ENCODE measurements at regions not wholly inside any gene's neighbourhood (a gene's known extent, or its start where the extent isn't known, plus 50 kb on each side); places are given as distances from the start of the nearest gene placed in this dataset.

DNA sequence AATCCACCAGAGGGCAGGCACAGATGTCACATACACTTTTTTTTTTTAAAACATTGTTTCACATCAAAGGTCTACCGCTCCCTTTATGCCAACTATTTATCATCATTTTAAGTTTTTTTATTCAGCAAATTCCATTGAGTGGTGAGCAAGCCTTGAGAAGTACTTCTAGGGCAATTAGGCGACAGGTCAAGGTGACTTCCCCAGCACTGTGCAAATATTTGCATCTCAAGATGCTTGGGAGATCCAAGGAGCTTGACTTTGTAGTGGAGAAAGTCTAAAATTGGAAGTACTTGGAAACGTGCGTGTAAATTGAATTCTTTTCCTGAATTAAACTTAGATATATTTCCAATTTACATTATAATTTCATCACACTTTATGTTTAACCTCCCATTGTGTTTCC is 211.1 kb downstream of the ICE1 start:
- Mint-ChIP-seq H3K4me3 (no peak overlapping the region), H3K9me3 (peaks cover 0 to 2% of the 10 kb centered on the region in 2 donors), H3K4me1 (no peaks in the 10 kb centered on the region), H3K27ac (no peak overlapping the region), H3K36me3 (no peaks in the 10 kb centered on the region), H3K27me3 (ENCODE audit: low read depth in 2 of 2) (peaks cover 0 to 7% of the 10 kb centered on the region in 2 donors)
- 95% methylated on average over 2 of the region's 4 CpGs for WGBS (ENCODE audit: insufficient coverage)
- no peaks in the 10 kb centered on the region for H3K27me3 ChIP-seq (ENCODE audit: control insufficient read depth, insufficient read depth, low read length)
- TF ChIP-seq, protein P1, sequence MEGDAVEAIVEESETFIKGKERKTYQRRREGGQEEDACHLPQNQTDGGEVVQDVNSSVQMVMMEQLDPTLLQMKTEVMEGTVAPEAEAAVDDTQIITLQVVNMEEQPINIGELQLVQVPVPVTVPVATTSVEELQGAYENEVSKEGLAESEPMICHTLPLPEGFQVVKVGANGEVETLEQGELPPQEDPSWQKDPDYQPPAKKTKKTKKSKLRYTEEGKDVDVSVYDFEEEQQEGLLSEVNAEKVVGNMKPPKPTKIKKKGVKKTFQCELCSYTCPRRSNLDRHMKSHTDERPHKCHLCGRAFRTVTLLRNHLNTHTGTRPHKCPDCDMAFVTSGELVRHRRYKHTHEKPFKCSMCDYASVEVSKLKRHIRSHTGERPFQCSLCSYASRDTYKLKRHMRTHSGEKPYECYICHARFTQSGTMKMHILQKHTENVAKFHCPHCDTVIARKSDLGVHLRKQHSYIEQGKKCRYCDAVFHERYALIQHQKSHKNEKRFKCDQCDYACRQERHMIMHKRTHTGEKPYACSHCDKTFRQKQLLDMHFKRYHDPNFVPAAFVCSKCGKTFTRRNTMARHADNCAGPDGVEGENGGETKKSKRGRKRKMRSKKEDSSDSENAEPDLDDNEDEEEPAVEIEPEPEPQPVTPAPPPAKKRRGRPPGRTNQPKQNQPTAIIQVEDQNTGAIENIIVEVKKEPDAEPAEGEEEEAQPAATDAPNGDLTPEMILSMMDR (IDR thresholded peaks at IDR 0.05), result no peak
- DNase-seq, result no peak
- intact Hi-C loops (cut with micrococcal nuclease), result no loop called here
- H3K4me1 ChIP-seq (ENCODE audit: control insufficient read depth, insufficient read depth, low read length), result no peaks in the 10 kb centered on the region
- H3K27ac ChIP-seq (ENCODE audit: low read length), result no peak overlapping the region
- H3K9me3 ChIP-seq (ENCODE audit: control insufficient read depth, insufficient read depth, low read length), result no peaks in the 10 kb centered on the region
- ATAC-seq, result no peak
- H3K36me3 ChIP-seq (ENCODE audit: control insufficient read depth, insufficient read depth, low read length), result no peaks in the 10 kb centered on the region
- no peak overlapping the region for H3K4me3 ChIP-seq (ENCODE audit: low read length)

- TF ChIP-seq, protein P1 (IDR thresholded peaks at IDR 0.05), result no peak
- H3K36me3 ChIP-seq (ENCODE audit: control insufficient read depth, insufficient read depth, low read length), result no peaks in the 10 kb centered on the region
- H3K36me3 Mint-ChIP-seq, result no peaks in the 10 kb centered on the region
- intact Hi-C loops (cut with micrococcal nuclease), result no loop called here
- H3K4me1 ChIP-seq (ENCODE audit: control insufficient read depth, insufficient read depth, low read length), result no peaks in the 10 kb centered on the region
- 84% methylated on average over 2 of the region's 2 CpGs for WGBS (ENCODE audit: insufficient coverage)
- DNase-seq (no peak), ATAC-seq (no peak)
- H3K9me3 Mint-ChIP-seq, result peaks cover 0 to 2% of the 10 kb centered on the region in 2 donors
- H3K4me1 Mint-ChIP-seq, result no peaks in the 10 kb centered on the region
- no peak overlapping the region for H3K4me3 Mint-ChIP-seq
- no peak overlapping the region for H3K27ac Mint-ChIP-seq
- no peaks in the 10 kb centered on the region for H3K27me3 ChIP-seq (ENCODE audit: control insufficient read depth, insufficient read depth, low read length)
- H3K27me3 Mint-ChIP-seq (ENCODE audit: low read depth in 2 of 2), result peaks cover 0 to 4% of the 10 kb centered on the region in 2 donors
- H3K4me3 ChIP-seq (ENCODE audit: low read length), result no peak overlapping the region
- no peak overlapping the region for H3K27ac ChIP-seq (ENCODE audit: low read length)
- no peaks in the 10 kb centered on the region for H3K9me3 ChIP-seq (ENCODE audit: control insufficient read depth, insufficient read depth, low read length)
These were observed 210.2 kb downstream of the ICE1 start for GRCh38 chr5:5632678-5633077.

- ATAC-seq (no peak), DNase-seq (no peak)
- Mint-ChIP-seq H3K27me3 (ENCODE audit: low read depth in 2 of 2) (peaks cover 0 to 4% of the 10 kb centered on the region in 2 donors), H3K4me3 (no peak overlapping the region), H3K4me1 (no peaks in the 10 kb centered on the region), H3K9me3 (peaks cover under 1 to 4% of the 10 kb centered on the region in 2 donors), H3K36me3 (no peaks in the 10 kb centered on the region), H3K27ac (no peak overlapping the region)
- no peaks in the 10 kb centered on the region for H3K36me3 ChIP-seq (ENCODE audit: control insufficient read depth, insufficient read depth, low read length)
- H3K27me3 ChIP-seq (ENCODE audit: control insufficient read depth, insufficient read depth, low read length), result no peaks in the 10 kb centered on the region
- H3K4me1 ChIP-seq (ENCODE audit: control insufficient read depth, insufficient read depth, low read length), result no peaks in the 10 kb centered on the region
- intact Hi-C loops (cut with micrococcal nuclease), result no loop called here
- no peak overlapping the region for H3K4me3 ChIP-seq (ENCODE audit: low read length)
- WGBS (ENCODE audit: insufficient coverage), result 94% methylated on average over 4 of the region's 5 CpGs
- TF ChIP-seq, protein P1 (IDR thresholded peaks at IDR 0.05), result no peak
- no peaks in the 10 kb centered on the region for H3K9me3 ChIP-seq (ENCODE audit: control insufficient read depth, insufficient read depth, low read length)
- H3K27ac ChIP-seq (ENCODE audit: low read length), result no peak overlapping the region
These were observed 207.1 kb downstream of the ICE1 start for GRCh38 chr5:5629607-5629978.

DNA sequence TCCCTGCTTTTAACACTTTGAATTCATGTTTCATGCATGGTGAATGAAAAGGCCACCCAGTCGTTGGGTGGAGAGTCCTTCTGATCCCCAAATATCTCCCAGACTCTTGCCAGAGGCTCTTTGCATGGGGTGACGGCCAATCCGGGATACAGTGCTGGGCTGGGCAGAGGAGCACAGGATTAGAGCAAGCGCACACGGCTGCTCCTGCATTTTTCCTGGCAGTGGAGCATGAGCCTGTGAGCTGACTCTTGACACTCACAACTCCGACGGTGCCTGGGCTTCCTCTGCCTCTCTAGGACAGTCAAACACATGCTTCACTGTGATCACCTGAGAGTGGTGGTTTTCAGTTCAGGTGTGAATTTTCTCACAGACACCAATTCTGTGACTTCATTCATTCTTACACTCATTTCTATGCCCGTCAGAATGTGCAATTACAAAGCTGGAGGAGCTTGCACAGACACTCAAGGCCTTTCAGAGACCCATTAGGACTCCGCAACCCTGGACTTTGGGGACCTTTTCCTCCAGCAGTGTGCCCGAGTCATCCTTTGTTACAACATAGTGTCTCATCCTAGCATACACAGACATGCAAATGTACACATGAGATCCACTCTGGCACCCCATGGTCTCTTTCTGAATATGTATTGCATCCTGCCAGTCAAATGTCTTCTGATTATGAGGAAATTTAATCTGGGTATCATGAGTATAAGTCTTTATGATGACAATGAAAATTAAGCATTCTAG is 206.6 kb downstream of the ICE1 start:
- TF ChIP-seq, protein P1 (IDR thresholded peaks at IDR 0.05), result no peak
- H3K4me1 Mint-ChIP-seq, result no peaks in the 10 kb centered on the region
- Histone ChIP-seq H3K27ac (ENCODE audit: low read length) (no peak overlapping the region), H3K9me3 (ENCODE audit: control insufficient read depth, insufficient read depth, low read length) (no peaks in the 10 kb centered on the region), H3K4me3 (ENCODE audit: low read length) (no peak overlapping the region), H3K27me3 (ENCODE audit: control insufficient read depth, insufficient read depth, low read length) (no peaks in the 10 kb centered on the region), H3K36me3 (ENCODE audit: control insufficient read depth, insufficient read depth, low read length) (no peaks in the 10 kb centered on the region), H3K4me1 (ENCODE audit: control insufficient read depth, insufficient read depth, low read length) (no peaks in the 10 kb centered on the region)
- H3K9me3 Mint-ChIP-seq, result peaks cover 3 to 4% of the 10 kb centered on the region in 2 donors
- H3K36me3 Mint-ChIP-seq, result no peaks in the 10 kb centered on the region
- ATAC-seq (no peak), DNase-seq (no peak)
- H3K27me3 Mint-ChIP-seq (ENCODE audit: low read depth in 2 of 2), result no peaks in the 10 kb centered on the region
- no peak overlapping the region for H3K27ac Mint-ChIP-seq
- intact Hi-C loops (cut with micrococcal nuclease), result no loop called here
- WGBS (ENCODE audit: insufficient coverage), result 81% methylated on average over 10 of the region's 10 CpGs
- no peak overlapping the region for H3K4me3 Mint-ChIP-seq
